GM13976 (cell line): ENCODE measurements at regions not wholly inside any gene's neighbourhood (a gene's known extent, or its start where the extent isn't known, plus 50 kb on each side); places are given as distances from the start of the nearest gene placed in this dataset.

Experiments
- DNase-seq: peaks from one replicate; pipeline ENCODE4 v3.0.0; 2012; ENCODE audit warnings: low spot score
- CTCF ChIP-seq: IDR thresholded peaks from 2 replicates; pipeline ENCODE4 v1.5.1; 2012; ENCODE audit warnings: borderline replicate concordance, mild to moderate bottlenecking; ENCODE audit not compliant: insufficient read depth; ENCODE audit errors: extremely low read depth, missing control alignments, control extremely low read depth
- in situ Hi-C: fragments of 300-500 bp; cut with MboI; formaldehyde crosslinking; loops from one replicate; pipeline ENCODE4 v1.12.0; 2022; ENCODE audit warnings: low sequenced_read_pairs, mixed read lengths, inconsistent platforms; ENCODE audit not compliant: unreplicated experiment

- in situ Hi-C loops, result no loop called here
- no peak for DNase-seq
- TF ChIP-seq CTCF, result no peak
These were observed 207.9 kb upstream of the LYPLAL1 start for GRCh38 chr1:218965821-218966220.

- TF ChIP-seq CTCF, result no peak
- in situ Hi-C loops, result no loop called here
These were observed 206.4 kb upstream of the LYPLAL1 start for GRCh38 chr1:218967254-218967653.

GRCh38 chr1:218967836-218968235 lies 205.8 kb upstream of the LYPLAL1 start:
- in situ Hi-C loops, result no loop called here
- DNase-seq, result no peak
- no peak for TF ChIP-seq CTCF

More at GRCh38 chr1:218967254-218967653, 206.4 kb upstream of the LYPLAL1 start:
- no peak for DNase-seq

GRCh38 chr1:218969006-218969405 lies 204.7 kb upstream of the LYPLAL1 start:
- in situ Hi-C loops, result no loop called here
- DNase-seq, result no peak
- no peak for TF ChIP-seq CTCF

- no peak for TF ChIP-seq CTCF
- DNase-seq, result no peak
- in situ Hi-C loops, result no loop called here
These were observed 203.2 kb upstream of the LYPLAL1 start for GRCh38 chr1:218970397-218970990.

GRCh38 chr1:218971156-218971555 lies 202.5 kb upstream of the LYPLAL1 start:
- in situ Hi-C loops, result no loop called here
- no peak for TF ChIP-seq CTCF
- no peak for DNase-seq

GRCh38 chr1:218980881-218981280 lies 192.8 kb upstream of the LYPLAL1 start:
- no peak for DNase-seq
- TF ChIP-seq CTCF, result no peak
- in situ Hi-C loops, result no loop called here
